Endodermal cell (in vitro differentiated cells): ENCODE measurements at regions not wholly inside any gene's neighbourhood (a gene's known extent, or its start where the extent isn't known, plus 50 kb on each side); places are given as distances from the start of the nearest gene placed in this dataset.
"Not testable (repeated sequence)": the region's sequence is repeated elsewhere in the genome, so short reads cannot be mapped to it uniquely, and the experiment has no call there.

Experiments
- DNase-seq: peaks from one replicate; pipeline ENCODE4 v3.0.0-alpha.2; 2017
- H3K27ac ChIP-seq: 2 replicates; pipeline ENCODE4 v1.5.1; 2013; ENCODE audit warnings: mild to moderate bottlenecking, low read depth, low read length, moderate library complexity
- H3K27me3 ChIP-seq: 2 replicates; pipeline ENCODE4 v1.6.1; 2013; ENCODE audit warnings: mild to moderate bottlenecking, low read length, moderate library complexity; ENCODE audit not compliant: insufficient read depth, control insufficient read depth, poor library complexity, severe bottlenecking
- H3K36me3 ChIP-seq: 2 replicates; pipeline ENCODE4 v1.7.0; 2013; ENCODE audit warnings: mild to moderate bottlenecking, low read length, moderate library complexity; ENCODE audit not compliant: control insufficient read depth, insufficient read depth
- H3K4me1 ChIP-seq: one replicate; pipeline ENCODE4 v1.7.0; 2013; ENCODE audit warnings: low read length; ENCODE audit not compliant: control insufficient read depth, insufficient read depth
- H3K4me3 ChIP-seq: 2 replicates; pipeline ENCODE4 v1.5.1; 2013; ENCODE audit warnings: mild to moderate bottlenecking, low read length, moderate library complexity
- H3K9ac ChIP-seq: 2 replicates; pipeline ENCODE4 v1.6.1; 2013; ENCODE audit warnings: mild to moderate bottlenecking, low read length, moderate library complexity; ENCODE audit not compliant: poor library complexity, severe bottlenecking; ENCODE audit errors: extremely low read depth
- H3K9me3 ChIP-seq: 2 replicates; pipeline ENCODE4 v1.6.1; 2013; ENCODE audit warnings: mild to moderate bottlenecking, low read length, moderate library complexity; ENCODE audit not compliant: control insufficient read depth
- H3K27ac Mint-ChIP-seq: 2 replicates; pipeline ENCODE4 v1.8.0; 2020; ENCODE audit warnings: mixed read lengths
- H3K27me3 Mint-ChIP-seq: 2 replicates; pipeline ENCODE4 v1.8.0; 2021; ENCODE audit warnings: mild to moderate bottlenecking, mixed read lengths; ENCODE audit not compliant: insufficient read depth
- H3K36me3 Mint-ChIP-seq: 2 replicates; pipeline ENCODE4 v1.8.0; 2020; ENCODE audit warnings: low read depth, mixed read lengths
- H3K4me1 Mint-ChIP-seq: 2 replicates; pipeline ENCODE4 v1.8.0; 2020; ENCODE audit warnings: mixed read lengths
- H3K4me3 Mint-ChIP-seq: 2 replicates; pipeline ENCODE4 v1.8.0; 2020; ENCODE audit warnings: mild to moderate bottlenecking, moderate library complexity, mixed read lengths
- H3K9me3 Mint-ChIP-seq: 2 replicates; pipeline ENCODE4 v1.8.0; 2020; ENCODE audit warnings: mild to moderate bottlenecking, mixed read lengths
- WGBS, 2 experiments: methylation state at CpG; one replicate each; pipeline versions ENCODE4 v1.1.5 to v1.1.7; 2013; ENCODE audit warnings: missing lambda C conversion rate in 2 of 2, mixed read lengths in 1 of 2; ENCODE audit not compliant: insufficient coverage in 1 of 2, insufficient read length in 1 of 2; 5-methylcytosine and 5-hydroxymethylcytosine counted together

DNA sequence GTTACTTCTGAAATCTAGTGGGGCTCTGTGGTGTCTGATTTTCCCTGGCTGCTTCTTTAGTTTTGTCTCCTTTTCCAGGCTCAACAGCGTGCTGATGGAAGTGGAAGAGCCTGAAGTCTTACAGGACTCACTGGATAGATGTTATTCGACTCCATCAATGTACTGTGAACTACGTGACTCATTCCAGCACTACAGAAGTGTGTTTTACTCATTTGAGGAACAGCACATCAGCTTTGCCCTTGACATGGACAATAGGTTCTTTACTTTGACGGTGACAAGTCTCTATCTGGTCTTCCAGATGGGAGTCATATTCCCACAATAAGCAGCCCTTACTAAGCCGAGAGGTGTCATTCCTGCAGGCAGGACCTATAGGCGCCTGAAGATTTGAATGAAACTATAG is 51.1 kb downstream of the NBPF8 start:
- not testable (repeated sequence) for H3K36me3 ChIP-seq, H3K4me1 ChIP-seq, H3K9ac ChIP-seq, H3K9me3 ChIP-seq, H3K4me3 ChIP-seq, H3K27me3 Mint-ChIP-seq, H3K27ac Mint-ChIP-seq, H3K4me3 Mint-ChIP-seq, DNase-seq, H3K9me3 Mint-ChIP-seq, H3K27ac ChIP-seq, H3K36me3 Mint-ChIP-seq, H3K4me1 Mint-ChIP-seq, H3K27me3 ChIP-seq
- WGBS, 2 experiments: 97% methylated on average over 2 to 5 of the region's 6 CpGs

DNA sequence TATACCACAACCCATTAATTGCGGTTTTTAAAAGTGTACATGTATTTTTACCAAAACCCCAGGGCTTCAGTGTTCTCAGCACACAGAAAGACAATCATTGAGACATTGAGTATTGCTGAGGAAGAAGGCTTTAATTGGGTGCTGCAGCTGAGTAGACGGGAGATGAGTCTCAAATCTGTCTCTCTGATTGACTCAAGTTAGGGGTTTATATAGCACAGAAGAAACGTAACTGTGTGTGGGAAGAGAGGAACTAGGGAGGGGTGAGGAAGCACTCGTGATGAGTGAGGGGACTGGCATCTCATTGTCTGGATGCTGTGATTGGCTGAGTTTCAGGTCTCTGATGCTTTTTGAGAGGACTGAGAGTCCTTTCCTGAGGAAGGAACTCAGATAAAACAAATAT is 62.8 kb downstream of the NBPF8 start:
- H3K27me3 Mint-ChIP-seq, H3K4me1 ChIP-seq, H3K4me3 ChIP-seq, H3K4me3 Mint-ChIP-seq, H3K27ac ChIP-seq, H3K27ac Mint-ChIP-seq, DNase-seq, H3K36me3 ChIP-seq, H3K9ac ChIP-seq, H3K9me3 ChIP-seq, H3K27me3 ChIP-seq, H3K4me1 Mint-ChIP-seq: not testable (repeated sequence)
- peaks cover 22% of the 10 kb centered on the region for H3K36me3 Mint-ChIP-seq
- 91% methylated on average over 3 of the region's 4 CpGs; no CpG with 5 or more reads in 1 of the 2 experiments for WGBS, 2 experiments
- H3K9me3 Mint-ChIP-seq: peaks cover 18% of the 10 kb centered on the region

DNA sequence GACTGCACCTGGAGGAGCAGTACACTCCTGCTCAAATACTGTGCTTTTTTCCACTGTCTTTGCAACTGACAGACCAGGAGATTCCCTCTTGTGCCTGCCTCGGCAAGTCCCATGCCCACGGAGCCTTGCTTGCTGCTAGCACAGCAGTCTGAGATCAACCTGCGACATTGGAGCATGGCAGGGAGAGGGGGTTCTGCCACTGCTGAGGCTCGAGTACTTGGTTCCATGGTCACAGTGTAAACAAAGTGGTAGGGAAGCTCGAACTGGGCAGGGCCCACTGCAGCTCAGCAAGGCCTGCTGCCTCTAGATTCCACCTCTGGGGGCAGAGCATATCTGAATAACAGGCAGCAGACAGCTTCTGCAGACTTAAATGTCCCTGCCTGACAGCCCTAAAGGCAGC is 63.6 kb downstream of the NBPF8 start:
- H3K27ac ChIP-seq, H3K36me3 ChIP-seq, H3K9me3 ChIP-seq, H3K4me1 ChIP-seq, H3K4me3 Mint-ChIP-seq, H3K4me1 Mint-ChIP-seq, H3K27me3 ChIP-seq, DNase-seq, H3K27ac Mint-ChIP-seq, H3K9ac ChIP-seq, H3K27me3 Mint-ChIP-seq, H3K4me3 ChIP-seq: not testable (repeated sequence)
- H3K36me3 Mint-ChIP-seq: peaks cover 25% of the 10 kb centered on the region
- 98% methylated on average over 3 of the region's 5 CpGs; no CpG with 5 or more reads in 1 of the 2 experiments for WGBS, 2 experiments
- H3K9me3 Mint-ChIP-seq: peaks cover 18% of the 10 kb centered on the region

- H3K9ac ChIP-seq, DNase-seq, H3K36me3 ChIP-seq, H3K27me3 ChIP-seq, H3K27ac Mint-ChIP-seq, H3K4me1 ChIP-seq, H3K27ac ChIP-seq, H3K27me3 Mint-ChIP-seq, H3K4me3 ChIP-seq, H3K9me3 Mint-ChIP-seq, H3K9me3 ChIP-seq, H3K4me3 Mint-ChIP-seq, H3K4me1 Mint-ChIP-seq: not testable (repeated sequence)
- no CpG with 5 or more reads among the region's 2 CpGs for WGBS, 2 experiments
- H3K36me3 Mint-ChIP-seq: peaks cover 11% of the 10 kb centered on the region
Measured at GRCh38 chr1:120487542-120487941, 72.7 kb downstream of the NBPF8 start.

DNA sequence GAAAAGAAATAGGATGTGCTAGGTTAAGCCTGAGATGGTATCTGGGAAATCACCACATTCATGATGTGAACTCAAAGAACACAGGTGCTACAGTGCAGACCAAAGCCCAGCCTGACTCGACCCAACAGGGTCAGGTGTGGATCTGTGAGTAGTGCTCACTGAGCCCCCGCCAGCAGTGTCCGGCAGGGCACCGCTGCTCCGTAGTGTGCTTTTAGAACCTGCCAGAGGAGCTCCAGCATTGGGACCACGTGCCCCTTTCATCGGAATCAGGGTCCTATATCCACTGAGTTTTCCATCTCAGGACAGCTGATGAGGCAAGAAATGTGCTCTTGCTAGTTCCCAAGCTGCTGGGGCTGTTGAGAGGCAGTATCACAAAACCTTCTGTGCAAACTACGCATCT is 74.4 kb downstream of the NBPF8 start:
- DNase-seq, H3K9me3 Mint-ChIP-seq, H3K4me3 Mint-ChIP-seq: not testable (repeated sequence)

DNA sequence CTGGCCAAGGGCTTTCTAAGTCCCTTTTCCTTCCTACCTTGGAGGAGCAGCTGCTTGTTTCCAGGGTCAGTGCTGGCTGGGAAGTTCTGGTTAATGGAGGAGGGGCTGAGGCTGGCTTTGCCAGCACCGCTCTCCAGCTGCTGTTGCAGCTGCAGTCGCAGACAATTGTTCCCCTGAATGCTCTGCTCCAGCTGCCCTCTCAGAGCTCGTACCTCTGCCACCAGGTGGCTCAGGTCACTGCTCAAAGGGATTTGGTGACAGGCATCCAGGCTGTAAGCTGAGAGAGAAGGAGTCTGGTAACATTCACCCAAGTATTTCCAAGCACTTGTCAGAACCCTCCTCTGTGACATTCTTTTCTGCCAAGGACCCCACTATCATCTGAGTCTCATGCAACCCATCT is 82.3 kb downstream of the NBPF8 start:
- not testable (repeated sequence) for H3K4me3 ChIP-seq, H3K4me3 Mint-ChIP-seq, H3K9ac ChIP-seq, H3K4me1 Mint-ChIP-seq, H3K27me3 ChIP-seq, H3K27me3 Mint-ChIP-seq, H3K9me3 Mint-ChIP-seq, H3K36me3 Mint-ChIP-seq, H3K4me1 ChIP-seq, H3K36me3 ChIP-seq, H3K27ac ChIP-seq, H3K27ac Mint-ChIP-seq, DNase-seq, H3K9me3 ChIP-seq
- no CpG with 5 or more reads among the region's 3 CpGs for WGBS, 2 experiments

More for the DNA sequence above, 74.4 kb downstream of the NBPF8 start:
- H3K27ac Mint-ChIP-seq, H3K27me3 ChIP-seq, H3K27me3 Mint-ChIP-seq, H3K4me1 Mint-ChIP-seq, H3K27ac ChIP-seq, H3K36me3 ChIP-seq, H3K9me3 ChIP-seq, H3K9ac ChIP-seq, H3K4me3 ChIP-seq, H3K4me1 ChIP-seq, H3K36me3 Mint-ChIP-seq: not testable (repeated sequence)
- 96 to 100% methylated on average over 1 to 8 of the region's 8 CpGs for WGBS, 2 experiments

DNA sequence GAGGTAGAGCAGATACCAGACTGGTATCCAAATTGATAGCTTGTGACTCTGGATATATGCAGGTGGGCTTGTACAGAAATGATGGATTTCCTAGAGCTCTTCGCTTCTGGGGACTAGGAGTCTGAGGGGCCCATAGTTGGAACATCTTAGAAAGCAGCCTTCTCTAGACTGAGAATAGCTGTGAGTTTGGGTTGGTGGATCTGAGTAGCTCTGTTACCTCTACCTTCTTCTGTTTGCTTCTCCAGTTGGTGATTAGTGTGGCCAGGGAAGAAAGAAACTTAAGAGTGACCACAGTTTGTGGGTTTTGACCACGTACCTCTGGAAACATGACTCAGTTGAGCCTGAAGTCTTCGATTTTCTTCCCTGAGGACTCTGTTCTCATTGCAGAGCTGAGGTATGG is 88.4 kb downstream of the NBPF8 start:
- not testable (repeated sequence) for H3K27me3 ChIP-seq, H3K9ac ChIP-seq, H3K36me3 Mint-ChIP-seq, DNase-seq, H3K27me3 Mint-ChIP-seq, H3K27ac Mint-ChIP-seq, H3K4me3 Mint-ChIP-seq, H3K9me3 ChIP-seq, H3K9me3 Mint-ChIP-seq, H3K4me1 Mint-ChIP-seq, H3K27ac ChIP-seq, H3K36me3 ChIP-seq, H3K4me1 ChIP-seq, H3K4me3 ChIP-seq
- WGBS, 2 experiments: 100% methylated on average over 2 of the region's 3 CpGs; no CpG with 5 or more reads in 1 of the 2 experiments
